Neural cell (in vitro differentiated cells): ENCODE measurements at regions not wholly inside any gene's neighbourhood (a gene's known extent, or its start where the extent isn't known, plus 50 kb on each side); places are given as distances from the start of the nearest gene placed in this dataset.

Experiments used
- H2AFZ ChIP-seq: fragments of 200-600, 300-800 bp; sonication (generic), shearing (Covaris generic); 2 replicates; pipeline ENCODE4 v1.6.0; 2014; ENCODE audit warnings: low read depth, mild to moderate bottlenecking, antibody characterized with exemption, low read length, moderate library complexity
- H3F3A ChIP-seq: fragments of 200-600 bp; shearing (Covaris generic); 2 replicates; pipeline ENCODE4 v1.6.1; 2016; ENCODE audit warnings: mild to moderate bottlenecking, moderate library complexity, mixed read lengths, antibody characterized with exemption, low read length; ENCODE audit not compliant: insufficient read depth, poor library complexity, severe bottlenecking
- H3K27ac ChIP-seq: fragments of 200-600, 300-800 bp; sonication (generic), shearing (Covaris generic); 2 replicates; pipeline ENCODE4 v1.5.1; 2014; ENCODE audit warnings: mild to moderate bottlenecking, low read length, moderate library complexity
- H3K27me3 ChIP-seq: fragments of 300-800, 200-600 bp; sonication (generic), shearing (Covaris generic); 2 replicates; pipeline ENCODE4 v1.6.0; 2014; ENCODE audit warnings: mild to moderate bottlenecking, low read depth, low read length, moderate library complexity; ENCODE audit not compliant: insufficient read depth
- H3K36me3 ChIP-seq: fragments of 300-800, 200-600 bp; sonication (generic), shearing (Covaris generic); 2 replicates; pipeline ENCODE4 v1.5.1; 2014; ENCODE audit warnings: mild to moderate bottlenecking, antibody characterized with exemption, low read length, moderate library complexity; ENCODE audit not compliant: insufficient read depth
- H3K4me2 ChIP-seq: fragments of 300-800, 200-600 bp; sonication (generic), shearing (Covaris generic); 2 replicates; pipeline ENCODE4 v1.6.0; 2014; ENCODE audit warnings: mild to moderate bottlenecking, low read length
- H3K4me3 ChIP-seq: fragments of 300-800, 200-600 bp; sonication (generic), shearing (Covaris generic); 2 replicates; pipeline ENCODE4 v1.5.1; 2014; ENCODE audit warnings: mild to moderate bottlenecking, low read length, moderate library complexity
- H3K79me2 ChIP-seq: fragments of 200-600 bp; shearing (Covaris generic); replicated peaks from 2 replicates; pipeline ENCODE4 v1.6.0; 2014; ENCODE audit warnings: mild to moderate bottlenecking, low read length, moderate library complexity; ENCODE audit not compliant: insufficient read depth
- H3K9ac ChIP-seq: fragments of 300-800, 200-600 bp; sonication (generic), shearing (Covaris generic); 2 replicates; pipeline ENCODE4 v1.6.1; 2016; ENCODE audit warnings: mild to moderate bottlenecking, low read length, mixed read lengths
- H3K9me2 ChIP-seq: fragments of 200-600 bp; shearing (Covaris generic); 2 replicates; pipeline ENCODE4 v1.6.1; 2016; ENCODE audit warnings: mild to moderate bottlenecking, low read length, mixed read lengths; ENCODE audit not compliant: insufficient read depth
- H3K9me3 ChIP-seq: fragments of 200-600, 300-800 bp; sonication (generic), shearing (Covaris generic); 2 replicates; pipeline ENCODE4 v1.6.1; 2016; ENCODE audit warnings: mild to moderate bottlenecking, mixed run types, low read length, moderate library complexity, mixed read lengths
- H4K20me1 ChIP-seq: fragments of 200-600 bp; shearing (Covaris generic); 2 replicates; pipeline ENCODE4 v1.6.1; 2016; ENCODE audit warnings: mild to moderate bottlenecking, mixed run types; ENCODE audit not compliant: insufficient read depth
- CTCF ChIP-seq: fragments of 450-650 bp; IDR thresholded peaks from 2 replicates; pipeline ENCODE4 v1.5.1; 2014; ENCODE audit warnings: antibody characterized with exemption, mild to moderate bottlenecking, moderate library complexity; ENCODE audit not compliant: poor library complexity, severe bottlenecking
- EP300 ChIP-seq: fragments of 450-650 bp; conservative IDR thresholded peaks from 2 replicates; pipeline ENCODE4 v1.6.1; 2014; ENCODE audit warnings: antibody characterized with exemption, mild to moderate bottlenecking, moderate library complexity; ENCODE audit not compliant: poor library complexity, severe bottlenecking
- EZH2 ChIP-seq: fragments of 200-600, 300-800 bp; shearing (Covaris generic), sonication (generic); IDR thresholded peaks from 2 replicates; pipeline ENCODE4 v1.6.1; 2014; ENCODE audit warnings: antibody characterized with exemption, low read length, borderline replicate concordance, mild to moderate bottlenecking; ENCODE audit not compliant: insufficient read depth, poor library complexity, severe bottlenecking
- MXI1 ChIP-seq: fragments of 450-650 bp; conservative IDR thresholded peaks from 2 replicates; pipeline ENCODE4 v1.6.1; 2014; ENCODE audit warnings: antibody characterized with exemption, mild to moderate bottlenecking; ENCODE audit not compliant: poor library complexity, severe bottlenecking
- POLR2AphosphoS5 ChIP-seq: IDR thresholded peaks from 2 replicates; pipeline ENCODE4 v1.6.1; 2012
- RAD21 ChIP-seq: fragments of 450-650 bp; conservative IDR thresholded peaks from 2 replicates; pipeline ENCODE4 v1.6.1; 2014; ENCODE audit warnings: antibody characterized with exemption, mild to moderate bottlenecking, moderate library complexity
- SMC3 ChIP-seq: fragments of 450-650 bp; conservative IDR thresholded peaks from 2 replicates; pipeline ENCODE4 v1.6.1; 2014; ENCODE audit warnings: antibody characterized with exemption, mild to moderate bottlenecking, moderate library complexity; ENCODE audit not compliant: poor library complexity
- TAF1 ChIP-seq: IDR thresholded peaks from 2 replicates; pipeline ENCODE4 v1.6.1; 2012; ENCODE audit warnings: low read depth
- TF ChIP-seq, protein P1 (sequence below): IDR thresholded peaks from 2 replicates; pipeline ENCODE4 v1.6.1; 2012; ENCODE audit warnings: borderline replicate concordance

- no peak overlapping the region for H3K9ac ChIP-seq
- no peak overlapping the region for H3K4me3 ChIP-seq
- no peaks in the 10 kb centered on the region for H3K9me3 ChIP-seq
- H3K27me3 ChIP-seq, result no peaks in the 10 kb centered on the region
- H3K79me2 ChIP-seq, result no peaks in the 10 kb centered on the region
- H3K4me2 ChIP-seq, result no peak overlapping the region
- no peaks in the 10 kb centered on the region for H3K9me2 ChIP-seq
- TF ChIP-seq, protein P1, sequence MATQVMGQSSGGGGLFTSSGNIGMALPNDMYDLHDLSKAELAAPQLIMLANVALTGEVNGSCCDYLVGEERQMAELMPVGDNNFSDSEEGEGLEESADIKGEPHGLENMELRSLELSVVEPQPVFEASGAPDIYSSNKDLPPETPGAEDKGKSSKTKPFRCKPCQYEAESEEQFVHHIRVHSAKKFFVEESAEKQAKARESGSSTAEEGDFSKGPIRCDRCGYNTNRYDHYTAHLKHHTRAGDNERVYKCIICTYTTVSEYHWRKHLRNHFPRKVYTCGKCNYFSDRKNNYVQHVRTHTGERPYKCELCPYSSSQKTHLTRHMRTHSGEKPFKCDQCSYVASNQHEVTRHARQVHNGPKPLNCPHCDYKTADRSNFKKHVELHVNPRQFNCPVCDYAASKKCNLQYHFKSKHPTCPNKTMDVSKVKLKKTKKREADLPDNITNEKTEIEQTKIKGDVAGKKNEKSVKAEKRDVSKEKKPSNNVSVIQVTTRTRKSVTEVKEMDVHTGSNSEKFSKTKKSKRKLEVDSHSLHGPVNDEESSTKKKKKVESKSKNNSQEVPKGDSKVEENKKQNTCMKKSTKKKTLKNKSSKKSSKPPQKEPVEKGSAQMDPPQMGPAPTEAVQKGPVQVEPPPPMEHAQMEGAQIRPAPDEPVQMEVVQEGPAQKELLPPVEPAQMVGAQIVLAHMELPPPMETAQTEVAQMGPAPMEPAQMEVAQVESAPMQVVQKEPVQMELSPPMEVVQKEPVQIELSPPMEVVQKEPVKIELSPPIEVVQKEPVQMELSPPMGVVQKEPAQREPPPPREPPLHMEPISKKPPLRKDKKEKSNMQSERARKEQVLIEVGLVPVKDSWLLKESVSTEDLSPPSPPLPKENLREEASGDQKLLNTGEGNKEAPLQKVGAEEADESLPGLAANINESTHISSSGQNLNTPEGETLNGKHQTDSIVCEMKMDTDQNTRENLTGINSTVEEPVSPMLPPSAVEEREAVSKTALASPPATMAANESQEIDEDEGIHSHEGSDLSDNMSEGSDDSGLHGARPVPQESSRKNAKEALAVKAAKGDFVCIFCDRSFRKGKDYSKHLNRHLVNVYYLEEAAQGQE, result no peak
- no peak for TF ChIP-seq EP300
- no peak for TF ChIP-seq RAD21
- no peak for TF ChIP-seq MXI1
- TF ChIP-seq CTCF, result no peak
- TF ChIP-seq SMC3, result no peak
- TF ChIP-seq EZH2, result no peak
- TF ChIP-seq POLR2AphosphoS5, result no peak
- no peak for TF ChIP-seq TAF1
- no peaks in the 10 kb centered on the region for H3F3A ChIP-seq
- H3K36me3 ChIP-seq, result no peaks in the 10 kb centered on the region
- H2AFZ ChIP-seq, result no peak overlapping the region
- no peaks in the 10 kb centered on the region for H4K20me1 ChIP-seq
- H3K27ac ChIP-seq, result no peak overlapping the region
Measured at GRCh38 chr1:219330669-219331068, 157.0 kb downstream of the LYPLAL1 start.

- no peaks in the 10 kb centered on the region for H3F3A ChIP-seq
- no peak overlapping the region for H3K27ac ChIP-seq
- H3K9ac ChIP-seq, result no peak overlapping the region
- no peaks in the 10 kb centered on the region for H3K27me3 ChIP-seq
- H3K79me2 ChIP-seq, result no peaks in the 10 kb centered on the region
- H2AFZ ChIP-seq, result no peak overlapping the region
- H3K4me3 ChIP-seq, result no peak overlapping the region
- H3K9me2 ChIP-seq, result no peaks in the 10 kb centered on the region
- TF ChIP-seq MXI1 (no peak), EP300 (no peak)
- H4K20me1 ChIP-seq, result no peaks in the 10 kb centered on the region
- no peaks in the 10 kb centered on the region for H3K9me3 ChIP-seq
- no peak overlapping the region for H3K4me2 ChIP-seq
- no peaks in the 10 kb centered on the region for H3K36me3 ChIP-seq
Measured at GRCh38 chr1:219330001-219330400, 156.3 kb downstream of the LYPLAL1 start.

DNA sequence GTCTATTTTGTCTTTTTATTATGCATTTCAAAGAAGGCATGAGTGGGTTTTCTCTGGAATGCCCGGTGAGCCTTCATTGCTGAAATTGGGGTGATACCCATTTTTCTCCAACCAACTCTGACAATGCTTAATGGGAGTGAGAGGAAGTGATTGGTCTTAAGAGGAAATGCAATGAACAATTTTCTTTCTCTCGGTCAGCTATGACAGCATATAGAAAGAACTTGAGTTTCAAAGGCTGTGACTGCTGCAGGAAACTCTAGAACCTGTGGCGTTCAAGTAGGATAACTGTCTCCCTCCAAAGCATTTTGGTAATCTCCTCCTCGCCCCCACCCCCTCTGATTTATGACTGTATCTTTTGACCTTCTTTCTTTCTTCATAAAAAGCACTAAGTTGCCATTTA is 155.9 kb downstream of the LYPLAL1 start:
- Histone ChIP-seq H3K4me2 (no peak overlapping the region), H3K27ac (no peak overlapping the region), H3K9me3 (no peaks in the 10 kb centered on the region), H3K36me3 (no peaks in the 10 kb centered on the region), H3K9me2 (no peaks in the 10 kb centered on the region), H4K20me1 (no peaks in the 10 kb centered on the region), H2AFZ (no peak overlapping the region), H3F3A (no peaks in the 10 kb centered on the region), H3K9ac (no peak overlapping the region), H3K27me3 (no peaks in the 10 kb centered on the region), H3K4me3 (no peak overlapping the region), H3K79me2 (no peaks in the 10 kb centered on the region)
- TF ChIP-seq EP300 (no peak), POLR2AphosphoS5 (no peak), TAF1 (no peak), CTCF (no peak), SMC3 (no peak), EZH2 (no peak), RAD21 (no peak), MXI1 (no peak)
- TF ChIP-seq, protein P1, result no peak
